OCI-LY1 (cell line): ENCODE measurements at regions not wholly inside any gene's neighbourhood (a gene's known extent, or its start where the extent isn't known, plus 50 kb on each side); places are given as distances from the start of the nearest gene placed in this dataset.

ENCODE experiments used
- H2AFZ ChIP-seq: fragments of 200-600 bp; sonication (generic), shearing (Covaris generic); 2 replicates; pipeline ENCODE4 v1.6.0; 2014; ENCODE audit warnings: antibody characterized with exemption, mild to moderate bottlenecking, low read length
- H3F3A ChIP-seq: fragments of 200-600 bp; sonication (generic), shearing (Covaris generic); 2 replicates; pipeline ENCODE4 v1.6.0; 2014; ENCODE audit warnings: mild to moderate bottlenecking, antibody characterized with exemption, low read length, moderate library complexity; ENCODE audit not compliant: insufficient read depth
- H3K27ac ChIP-seq: fragments of 200-600 bp; sonication (generic); 2 replicates; pipeline ENCODE4 v1.5.1; 2014; ENCODE audit warnings: low read length, mixed run types, mild to moderate bottlenecking, low read depth; ENCODE audit not compliant: poor library complexity, severe bottlenecking
- H3K27me3 ChIP-seq: fragments of 200-600 bp; sonication (generic); 2 replicates; pipeline ENCODE4 v1.6.0; 2014; ENCODE audit warnings: antibody characterized with exemption, mild to moderate bottlenecking, low read length, moderate library complexity; ENCODE audit not compliant: insufficient read depth
- H3K36me3 ChIP-seq: fragments of 200-600 bp; sonication (generic); 2 replicates; pipeline ENCODE4 v1.6.1; 2014; ENCODE audit warnings: mild to moderate bottlenecking, antibody characterized with exemption, low read length, moderate library complexity, mixed read lengths; ENCODE audit not compliant: insufficient read depth
- H3K4me1 ChIP-seq: fragments of 200-600 bp; sonication (generic); 2 replicates; pipeline ENCODE4 v1.5.1; 2014; ENCODE audit warnings: mild to moderate bottlenecking, low read length, moderate library complexity; ENCODE audit not compliant: insufficient read depth, severe bottlenecking
- H3K4me2 ChIP-seq: fragments of 200-600 bp; sonication (generic), shearing (Covaris generic); 2 replicates; pipeline ENCODE4 v1.6.1; 2014; ENCODE audit warnings: low read length
- H3K4me3 ChIP-seq: fragments of 200-600 bp; sonication (generic); 2 replicates; pipeline ENCODE4 v1.5.1; 2014; ENCODE audit warnings: low read length, low read depth, mild to moderate bottlenecking, mixed read lengths; ENCODE audit not compliant: poor library complexity, severe bottlenecking
- H3K79me2 ChIP-seq: fragments of 200-600 bp; shearing (Covaris generic); 2 replicates; pipeline ENCODE4 v1.6.1; 2016; ENCODE audit warnings: mixed run types, low read length, mixed read lengths; ENCODE audit not compliant: insufficient read depth
- H3K9ac ChIP-seq: fragments of 200-600 bp; sonication (generic), shearing (Covaris generic); 2 replicates; pipeline ENCODE4 v1.6.1; 2014; ENCODE audit warnings: mild to moderate bottlenecking, low read length, mixed read lengths
- H3K9me2 ChIP-seq: fragments of 200-600 bp; sonication (generic), shearing (Covaris generic); 2 replicates; pipeline ENCODE4 v1.6.1; 2014; ENCODE audit warnings: low read depth, mild to moderate bottlenecking, low read length, mixed read lengths
- H3K9me3 ChIP-seq: fragments of 200-600 bp; shearing (Covaris generic); 2 replicates; pipeline ENCODE4 v1.6.1; 2014; ENCODE audit warnings: low read length, mixed read lengths
- H4K20me1 ChIP-seq: fragments of 200-600 bp; sonication (generic), shearing (Covaris generic); 2 replicates; pipeline ENCODE4 v1.6.0; 2016; ENCODE audit warnings: mild to moderate bottlenecking, low read length; ENCODE audit not compliant: insufficient read depth
- CTCF ChIP-seq: fragments of 200-600 bp; sonication (generic), shearing (Covaris generic); IDR thresholded peaks from 2 replicates; pipeline ENCODE4 v1.5.1; 2017; ENCODE audit warnings: mild to moderate bottlenecking, antibody characterized with exemption, low read length, moderate library complexity, mixed read lengths
- EZH2 ChIP-seq: fragments of 200-600 bp; sonication (generic), shearing (Covaris generic); IDR thresholded peaks from 2 replicates; pipeline ENCODE4 v1.8.0; 2017; ENCODE audit warnings: borderline replicate concordance, mixed run types, mild to moderate bottlenecking, antibody characterized with exemption, low read length, moderate library complexity, mixed read lengths

DNA sequence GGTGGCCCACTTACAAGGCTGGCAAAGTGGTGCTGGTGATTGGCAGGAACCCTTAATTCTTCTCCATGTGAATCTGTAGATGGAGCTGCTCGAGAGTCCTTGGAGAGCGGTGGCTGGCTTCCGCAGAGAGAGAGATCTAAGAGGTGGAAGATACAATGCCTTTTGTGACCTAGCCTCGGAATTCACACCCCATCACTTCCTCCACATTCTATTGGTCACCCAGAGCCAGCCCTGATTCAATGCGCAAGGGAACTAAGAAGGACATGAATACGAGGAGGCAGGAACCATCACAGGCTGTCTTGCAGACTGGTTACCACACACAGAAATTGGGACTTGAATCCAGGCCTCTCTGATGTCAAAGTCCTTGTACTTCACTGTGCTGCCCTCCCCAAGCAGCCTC is 128.9 kb upstream of the PROKR2 start:
- no peak for TF ChIP-seq EZH2
- TF ChIP-seq CTCF = no peak
- Histone ChIP-seq H4K20me1 (no peaks in the 10 kb centered on the region), H3K9ac (no peak overlapping the region), H3K4me2 (no peak overlapping the region), H3K4me1 (no peaks in the 10 kb centered on the region), H3F3A (no peaks in the 10 kb centered on the region), H3K27ac (no peak overlapping the region), H3K27me3 (no peaks in the 10 kb centered on the region; the same call in 1 of the 2 replicates), H3K4me3 (no peak overlapping the region), H2AFZ (no peak overlapping the region), H3K9me2 (no peaks in the 10 kb centered on the region), H3K79me2 (no peaks in the 10 kb centered on the region), H3K36me3 (no peaks in the 10 kb centered on the region), H3K9me3 (no peaks in the 10 kb centered on the region)

DNA sequence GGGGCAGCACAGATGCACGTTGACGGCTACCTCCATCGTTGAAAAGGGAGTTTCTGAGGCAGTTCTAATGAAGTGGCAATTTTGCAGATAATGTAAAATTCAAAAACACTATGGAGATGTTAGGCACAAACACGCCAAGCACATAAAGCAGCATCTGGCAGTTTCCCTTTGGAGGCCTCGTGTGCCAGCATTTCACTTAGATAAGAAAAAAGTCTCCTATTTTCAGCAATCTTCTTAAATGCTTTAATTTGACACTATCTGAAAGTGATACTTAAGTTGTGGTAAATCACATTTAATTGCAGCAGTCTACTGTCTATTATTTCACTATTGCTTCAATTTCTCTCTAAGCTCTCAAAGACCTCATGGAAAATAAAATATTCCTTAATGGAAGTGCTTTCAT is 125.3 kb upstream of the PROKR2 start:
- Histone ChIP-seq H3K4me2 (no peak overlapping the region), H3K79me2 (no peaks in the 10 kb centered on the region), H3K9ac (no peak overlapping the region), H3K4me1 (no peaks in the 10 kb centered on the region), H3F3A (no peaks in the 10 kb centered on the region), H3K36me3 (no peaks in the 10 kb centered on the region), H3K9me3 (no peaks in the 10 kb centered on the region), H3K4me3 (no peak overlapping the region), H2AFZ (no peak overlapping the region), H3K9me2 (no peaks in the 10 kb centered on the region), H3K27me3 (no peaks in the 10 kb centered on the region; the same call in 1 of the 2 replicates), H3K27ac (no peak overlapping the region), H4K20me1 (no peaks in the 10 kb centered on the region)
- TF ChIP-seq EZH2 (no peak), CTCF (no peak)

GRCh38 chr20:5434116-5434515 is 117.4 kb upstream of the PROKR2 start:
- Histone ChIP-seq H3K9me3 (no peaks in the 10 kb centered on the region), H3K9me2 (no peaks in the 10 kb centered on the region), H4K20me1 (no peaks in the 10 kb centered on the region), H2AFZ (no peak overlapping the region), H3K27me3 (no peaks in the 10 kb centered on the region), H3F3A (no peaks in the 10 kb centered on the region), H3K9ac (no peak overlapping the region), H3K4me3 (no peak overlapping the region), H3K27ac (no peak overlapping the region), H3K36me3 (no peaks in the 10 kb centered on the region), H3K79me2 (no peaks in the 10 kb centered on the region), H3K4me2 (no peak overlapping the region), H3K4me1 (no peaks in the 10 kb centered on the region)
- TF ChIP-seq EZH2 (no peak), CTCF (no peak)
